Sciatic nerve (tissue), 2 donors: ENCODE measurements at regions not wholly inside any gene's neighbourhood (a gene's known extent, or its start where the extent isn't known, plus 50 kb on each side); places are given as distances from the start of the nearest gene placed in this dataset.
"Not testable (repeated sequence)": the region's sequence is repeated elsewhere in the genome, so short reads cannot be mapped to it uniquely, and the experiment has no call there.

Source experiments
- ATAC-seq: fragments of 200-7000 bp; cut with Tn5 transposase; one replicate; pipeline ENCODE4 v1.9.1; 2020; ENCODE audit warnings: mild to moderate bottlenecking, moderate library complexity
- DNase-seq: peaks from one replicate; pipeline ENCODE4 v3.0.0-alpha.2; 2020; ENCODE audit warnings: low spot score
- intact Hi-C: fragments of 100-400 bp; cut with DNase I; formaldehyde crosslinking; loops from one replicate; pipeline ENCODE4 v1.14.2; 2022
- donor health status: DM: no; HTN: no; CAD: no.
- donor health status: DM: no; HTN: no; CAD: no.

- intact Hi-C loops: no loop called here
Observed at GRCh38 chr16:22624038-22624799, 113.5 kb downstream of the NPIPB5 start.

GRCh38 chr16:22624800-22625533 is 114.3 kb downstream of the NPIPB5 start:
- intact Hi-C loops: no loop called here
- DNase-seq (no peak), ATAC-seq (no peak)

More at GRCh38 chr16:22624038-22624799, 113.5 kb downstream of the NPIPB5 start:
- ATAC-seq: no peak
- DNase-seq: no peak

- intact Hi-C loops: no loop called here
- ATAC-seq (no peak), DNase-seq (no peak)
Observed at GRCh38 chr16:22625967-22626366, 115.3 kb downstream of the NPIPB5 start.

GRCh38 chr16:22627043-22627442 is 116.4 kb downstream of the NPIPB5 start:
- no peak for ATAC-seq
- no peak for DNase-seq
- intact Hi-C loops: no loop called here

GRCh38 chr16:22628994-22629393 is 118.3 kb downstream of the NPIPB5 start:
- no peak for ATAC-seq
- DNase-seq: no peak
- intact Hi-C loops: no loop called here

GRCh38 chr16:22630242-22630641 is 119.6 kb downstream of the NPIPB5 start:
- intact Hi-C loops: no loop called here
- ATAC-seq: no peak

GRCh38 chr16:22631264-22631663 is 120.6 kb downstream of the NPIPB5 start:
- ATAC-seq (no peak), DNase-seq (no peak)
- intact Hi-C loops: no loop called here

More at GRCh38 chr16:22630242-22630641, 119.6 kb downstream of the NPIPB5 start:
- DNase-seq: no peak

- no peak for ATAC-seq
- intact Hi-C loops: no loop called here
- DNase-seq: no peak
Observed at GRCh38 chr16:22632606-22633005, 121.9 kb downstream of the NPIPB5 start.

- DNase-seq (no peak), ATAC-seq (no peak)
- intact Hi-C loops: no loop called here
Observed at GRCh38 chr16:22633280-22633679, 122.6 kb downstream of the NPIPB5 start.

GRCh38 chr16:22633799-22634198 is 123.1 kb downstream of the NPIPB5 start:
- DNase-seq: no peak
- ATAC-seq: no peak
- intact Hi-C loops: no loop called here

- DNase-seq: no peak
- no peak for ATAC-seq
- intact Hi-C loops: no loop called here
Observed at GRCh38 chr16:22634954-22635353, 124.3 kb downstream of the NPIPB5 start.

GRCh38 chr16:22635357-22635761 is 124.7 kb downstream of the NPIPB5 start:
- no peak for DNase-seq
- intact Hi-C loops: no loop called here
- ATAC-seq: no peak

GRCh38 chr16:22635801-22636200 is 125.1 kb downstream of the NPIPB5 start:
- intact Hi-C loops: no loop called here
- no peak for ATAC-seq

GRCh38 chr16:22638393-22639206 is 127.9 kb downstream of the NPIPB5 start:
- ATAC-seq (no peak), DNase-seq (no peak)
- intact Hi-C loops: no loop called here

More at GRCh38 chr16:22635801-22636200, 125.1 kb downstream of the NPIPB5 start:
- no peak for DNase-seq

GRCh38 chr16:22641131-22641628 is 130.5 kb downstream of the NPIPB5 start:
- intact Hi-C loops: no loop called here
- ATAC-seq: no peak

GRCh38 chr16:22642416-22643088 is 131.9 kb downstream of the NPIPB5 start:
- intact Hi-C loops: no loop called here
- DNase-seq: no peak
- no peak for ATAC-seq

More at GRCh38 chr16:22641131-22641628, 130.5 kb downstream of the NPIPB5 start:
- no peak for DNase-seq

GRCh38 chr16:22643203-22643602 is 132.5 kb downstream of the NPIPB5 start:
- ATAC-seq, intact Hi-C loops, DNase-seq: not testable (repeated sequence)

- intact Hi-C loops: no loop called here
- DNase-seq (no peak), ATAC-seq (no peak)
Observed at GRCh38 chr16:22643886-22644285, 133.2 kb downstream of the NPIPB5 start.

GRCh38 chr16:22645868-22646267 is 135.2 kb downstream of the NPIPB5 start:
- DNase-seq: no peak
- ATAC-seq: no peak
- intact Hi-C loops: no loop called here
